22Rv1 (cell line): ENCODE measurements at regions not wholly inside any gene's neighbourhood (a gene's known extent, or its start where the extent isn't known, plus 50 kb on each side); places are given as distances from the start of the nearest gene placed in this dataset.
"Not testable (repeated sequence)": the region's sequence is repeated elsewhere in the genome, so short reads cannot be mapped to it uniquely, and the experiment has no call there.

ENCODE experiments used
- H3K27ac ChIP-seq: fragments of 450-650 bp; 2 replicates; pipeline ENCODE4 v1.5.1; 2017
- CTCF ChIP-seq: fragments of 450-650 bp; IDR thresholded peaks from 2 replicates; pipeline ENCODE4 v1.5.1; 2017; ENCODE audit warnings: mild to moderate bottlenecking
- ZFX ChIP-seq: fragments of 450-650 bp; IDR thresholded peaks from 2 replicates; pipeline ENCODE4 v1.6.1; 2017; ENCODE audit warnings: antibody characterized with exemption, borderline replicate concordance

DNA sequence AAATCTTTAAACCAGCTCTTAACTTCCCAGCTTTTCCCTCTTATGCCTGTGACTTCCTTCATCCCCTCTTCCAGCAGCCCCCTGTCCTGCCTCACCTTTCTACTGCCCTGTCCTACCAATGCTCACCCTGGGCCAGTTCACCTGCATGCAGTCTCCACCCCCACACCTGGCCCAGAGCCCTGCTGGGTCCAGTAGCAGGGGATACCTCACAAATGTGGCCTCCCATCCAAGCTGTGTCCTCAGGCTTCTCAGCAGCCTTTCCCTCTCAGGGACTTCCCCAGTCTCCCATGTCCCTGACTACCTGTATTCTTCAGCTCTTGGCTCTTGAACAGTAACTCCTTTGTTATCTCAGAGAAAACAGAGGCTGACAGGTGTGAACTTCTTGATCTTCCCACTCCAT is 503.2 kb downstream of the MFSD1 start:
- no peak overlapping the region for H3K27ac ChIP-seq
- TF ChIP-seq CTCF (no peak), ZFX (no peak)

DNA sequence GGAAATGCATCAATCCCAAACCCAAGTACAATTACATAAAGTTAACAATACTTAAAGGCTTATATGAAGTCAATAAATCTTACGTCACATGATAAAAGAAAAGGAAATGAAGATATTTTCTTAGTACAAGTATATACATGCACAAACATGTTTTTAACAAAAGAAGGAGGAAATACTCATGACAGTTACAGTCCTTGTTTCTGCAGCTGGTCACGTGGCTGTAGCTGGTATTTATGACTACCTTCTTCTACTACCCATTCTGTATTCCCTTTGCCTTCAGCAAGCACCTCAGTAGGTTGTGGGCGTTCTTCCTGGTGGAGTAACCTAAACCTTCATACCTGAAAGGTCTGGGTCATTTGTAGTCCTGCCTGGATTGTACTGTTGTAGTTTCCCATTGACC is 514.9 kb downstream of the MFSD1 start:
- H3K27ac ChIP-seq: not testable (repeated sequence)

- TF ChIP-seq ZFX (no peak), CTCF (no peak)
- H3K27ac ChIP-seq: no peak overlapping the region
Measured at GRCh38 chr3:159319156-159319555, 517.3 kb downstream of the MFSD1 start.

DNA sequence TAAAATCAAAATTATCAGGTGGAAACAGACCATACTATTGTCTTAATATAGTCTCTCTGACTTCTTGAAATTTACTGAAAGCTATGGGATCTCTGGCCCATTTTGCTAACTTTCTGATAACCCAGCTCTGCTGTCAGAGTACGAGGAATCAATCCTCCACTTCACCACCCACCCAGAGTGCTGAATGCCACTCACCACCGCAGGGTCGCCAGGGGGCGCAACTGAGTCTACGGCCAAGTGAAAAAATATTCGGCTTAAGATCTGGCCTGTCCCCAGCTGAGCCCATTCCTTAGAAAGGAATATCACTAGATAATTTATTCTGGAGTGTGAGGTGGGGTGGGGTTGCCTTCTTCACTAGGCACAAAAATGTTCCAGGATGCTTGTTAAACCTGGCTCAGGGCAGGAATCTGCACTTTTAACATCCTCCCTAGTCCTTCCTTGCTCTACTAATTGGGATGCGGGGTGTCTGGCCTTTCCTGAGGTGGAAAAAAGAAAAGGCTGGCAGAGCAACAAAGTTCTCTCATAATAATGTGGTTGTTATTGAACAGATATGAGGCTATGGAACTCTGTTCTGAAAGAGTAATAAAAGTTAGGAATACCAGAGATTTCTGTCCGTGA is 520.6 kb downstream of the MFSD1 start:
- H3K27ac ChIP-seq: no peak overlapping the region
- TF ChIP-seq CTCF (peak; percentile 92), ZFX (no peak)

DNA sequence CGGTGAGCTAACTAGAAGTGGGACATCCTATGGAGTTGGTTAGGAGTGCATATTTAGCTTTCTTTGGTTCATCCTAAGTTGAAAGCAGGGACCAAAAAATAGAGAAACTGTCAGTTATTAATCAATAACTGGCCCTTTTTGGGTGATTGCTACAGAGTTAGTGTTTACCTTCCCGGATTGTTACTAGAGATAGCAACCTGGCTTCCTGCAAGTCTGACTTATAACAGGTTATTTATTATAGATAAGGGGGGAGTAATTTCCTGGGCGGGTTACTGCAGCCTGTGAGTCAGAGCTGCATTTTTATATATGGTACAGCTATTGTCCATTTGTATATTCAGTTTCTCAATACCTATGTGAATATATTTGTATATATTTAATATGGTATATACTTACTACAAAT is 522.0 kb downstream of the MFSD1 start:
- no peak for TF ChIP-seq CTCF
- TF ChIP-seq ZFX: no peak
- H3K27ac ChIP-seq: no peak overlapping the region

- TF ChIP-seq ZFX: no peak
- no peak overlapping the region for H3K27ac ChIP-seq
Measured at GRCh38 chr3:159326998-159327397, 525.1 kb downstream of the MFSD1 start.

GRCh38 chr3:159332535-159333099 is 530.8 kb downstream of the MFSD1 start:
- no peak overlapping the region for H3K27ac ChIP-seq
- no peak for TF ChIP-seq ZFX
- TF ChIP-seq CTCF: no peak

DNA sequence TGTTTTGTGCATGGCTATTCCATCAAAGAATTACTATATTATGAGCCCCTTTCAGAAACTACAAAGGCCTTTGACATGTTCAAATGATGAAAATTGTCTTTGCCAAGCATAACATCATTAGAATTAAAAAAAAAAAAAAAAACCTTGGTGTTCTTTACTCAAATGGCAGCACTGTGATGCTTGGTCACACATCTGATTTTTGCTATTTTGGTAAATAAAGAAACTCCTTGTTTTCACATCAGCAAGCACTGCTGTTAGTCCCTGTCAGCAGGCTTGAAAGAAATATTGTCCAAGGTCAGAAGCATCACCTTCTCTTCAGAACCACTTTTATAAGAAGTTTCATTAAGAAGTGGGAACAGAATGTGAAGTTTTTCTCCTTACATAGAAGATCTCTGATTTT is 537.3 kb downstream of the MFSD1 start:
- H3K27ac ChIP-seq: no peak overlapping the region
- no peak for TF ChIP-seq ZFX
- no peak for TF ChIP-seq CTCF
